Hepatocyte (in vitro differentiated cells): ENCODE measurements at regions not wholly inside any gene's neighbourhood (a gene's known extent, or its start where the extent isn't known, plus 50 kb on each side); places are given as distances from the start of the nearest gene placed in this dataset.
A peak's percentile ranks its signal among the peaks of the same experiment; 100 is the strongest.

Experiments
- DNase-seq: peaks from one replicate; pipeline ENCODE4 v3.0.0-alpha.2; 2016; ENCODE audit warnings: low spot score
- H2AFZ ChIP-seq: fragments of 200-600 bp; sonication (generic); 2 replicates; pipeline ENCODE4 v1.6.0; 2016; ENCODE audit warnings: antibody characterized with exemption, mild to moderate bottlenecking
- H3K27ac ChIP-seq: fragments of 200-600 bp; sonication (generic); 2 replicates; pipeline ENCODE4 v1.5.1; 2016; ENCODE audit warnings: mild to moderate bottlenecking
- H3K27me3 ChIP-seq: fragments of 200-600 bp; sonication (generic); 2 replicates; pipeline ENCODE4 v1.6.1; 2016
- H3K36me3 ChIP-seq: fragments of 200-600 bp; sonication (generic); replicated peaks from 2 replicates; pipeline ENCODE4 v1.5.1; 2016; ENCODE audit warnings: low read depth; ENCODE audit not compliant: insufficient read depth
- H3K4me1 ChIP-seq: fragments of 200-600 bp; sonication (generic); 2 replicates; pipeline ENCODE4 v1.5.1; 2016; ENCODE audit warnings: mild to moderate bottlenecking, moderate library complexity; ENCODE audit not compliant: insufficient read depth
- H3K4me2 ChIP-seq: fragments of 200-600 bp; sonication (generic); 2 replicates; pipeline ENCODE4 v1.6.0; 2016
- H3K4me3 ChIP-seq: fragments of 200-600 bp; sonication (generic); 2 replicates; pipeline ENCODE4 v1.5.1; 2016; ENCODE audit warnings: mild to moderate bottlenecking
- H3K79me2 ChIP-seq: fragments of 200-600 bp; sonication (generic); 2 replicates; pipeline ENCODE4 v1.6.0; 2017; ENCODE audit warnings: mild to moderate bottlenecking
- H3K9me2 ChIP-seq: fragments of 200-600 bp; sonication (generic); replicated peaks from 2 replicates; pipeline ENCODE4 v1.6.0; 2017; ENCODE audit warnings: mild to moderate bottlenecking; ENCODE audit not compliant: insufficient read depth
- H3K9me3 ChIP-seq: fragments of 200-600 bp; sonication (generic); 2 replicates; pipeline ENCODE4 v1.5.1; 2016; ENCODE audit warnings: low read depth, mild to moderate bottlenecking
- H4K20me1 ChIP-seq: fragments of 200-600 bp; sonication (generic); 2 replicates; pipeline ENCODE4 v1.6.0; 2016; ENCODE audit warnings: mild to moderate bottlenecking; ENCODE audit not compliant: insufficient read depth, poor library complexity, severe bottlenecking
- EZH2 ChIP-seq: fragments of 200-600 bp; sonication (generic); IDR thresholded peaks from 2 replicates; pipeline ENCODE4 v1.6.1; 2016; ENCODE audit warnings: antibody characterized with exemption, mild to moderate bottlenecking, borderline replicate concordance
- EZH2phosphoT487 ChIP-seq: fragments of 200-600 bp; sonication (generic); IDR thresholded peaks from one replicate; pipeline ENCODE4 v1.6.1; 2018; ENCODE audit warnings: antibody characterized with exemption, mild to moderate bottlenecking, low read depth, moderate library complexity; ENCODE audit not compliant: unreplicated experiment, severe bottlenecking
- WGBS: methylation state at CpG from one replicate; pipeline ENCODE4 v1.1.6; 2016; ENCODE audit warnings: low lambda C conversion rate; ENCODE audit errors: missing lambda C conversion rate; 5-methylcytosine and 5-hydroxymethylcytosine counted together
- TF ChIP-seq, protein P1 (sequence below): fragments of 200-600 bp; sonication (generic); IDR thresholded peaks from 2 replicates; pipeline ENCODE4 v1.5.1; 2016; ENCODE audit warnings: antibody characterized with exemption, mild to moderate bottlenecking; ENCODE audit not compliant: poor library complexity

DNA sequence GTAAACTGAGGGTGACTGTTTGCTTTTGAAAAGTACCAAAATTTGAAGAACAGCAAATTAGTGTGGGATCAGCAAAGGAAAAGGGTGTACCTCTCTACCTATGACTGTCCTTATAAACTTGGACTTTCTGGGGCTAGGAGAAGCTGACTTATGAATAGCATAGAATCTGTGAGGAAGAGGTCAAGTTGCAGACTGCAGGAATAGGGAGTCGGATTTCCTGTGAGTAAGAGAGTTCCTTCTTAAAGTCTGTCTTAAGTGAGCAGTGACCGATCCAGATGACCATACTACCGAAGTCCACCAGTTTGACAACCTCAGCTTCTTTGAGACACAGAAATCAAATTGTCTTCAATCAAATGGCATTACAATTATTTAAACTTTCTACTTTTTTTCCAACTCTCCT, 708.7 kb downstream of the UTRN start:
- H2AFZ ChIP-seq, result no peak overlapping the region
- H3K9me3 ChIP-seq, result no peaks in the 10 kb centered on the region
- no peaks in the 10 kb centered on the region for H3K9me2 ChIP-seq
- no peaks in the 10 kb centered on the region for H3K27me3 ChIP-seq
- no peak for DNase-seq
- H3K36me3 ChIP-seq, result no peaks in the 10 kb centered on the region
- H3K4me2 ChIP-seq, result no peak overlapping the region
- no peaks in the 10 kb centered on the region for H3K4me1 ChIP-seq
- H4K20me1 ChIP-seq, result no peaks in the 10 kb centered on the region
- H3K27ac ChIP-seq, result no peak overlapping the region
- TF ChIP-seq, protein P1, sequence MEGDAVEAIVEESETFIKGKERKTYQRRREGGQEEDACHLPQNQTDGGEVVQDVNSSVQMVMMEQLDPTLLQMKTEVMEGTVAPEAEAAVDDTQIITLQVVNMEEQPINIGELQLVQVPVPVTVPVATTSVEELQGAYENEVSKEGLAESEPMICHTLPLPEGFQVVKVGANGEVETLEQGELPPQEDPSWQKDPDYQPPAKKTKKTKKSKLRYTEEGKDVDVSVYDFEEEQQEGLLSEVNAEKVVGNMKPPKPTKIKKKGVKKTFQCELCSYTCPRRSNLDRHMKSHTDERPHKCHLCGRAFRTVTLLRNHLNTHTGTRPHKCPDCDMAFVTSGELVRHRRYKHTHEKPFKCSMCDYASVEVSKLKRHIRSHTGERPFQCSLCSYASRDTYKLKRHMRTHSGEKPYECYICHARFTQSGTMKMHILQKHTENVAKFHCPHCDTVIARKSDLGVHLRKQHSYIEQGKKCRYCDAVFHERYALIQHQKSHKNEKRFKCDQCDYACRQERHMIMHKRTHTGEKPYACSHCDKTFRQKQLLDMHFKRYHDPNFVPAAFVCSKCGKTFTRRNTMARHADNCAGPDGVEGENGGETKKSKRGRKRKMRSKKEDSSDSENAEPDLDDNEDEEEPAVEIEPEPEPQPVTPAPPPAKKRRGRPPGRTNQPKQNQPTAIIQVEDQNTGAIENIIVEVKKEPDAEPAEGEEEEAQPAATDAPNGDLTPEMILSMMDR, result no peak
- TF ChIP-seq EZH2 (no peak), EZH2phosphoT487 (no peak)
- 62% methylated on average over 3 of the region's 3 CpGs for WGBS
- H3K4me3 ChIP-seq, result no peak overlapping the region
- H3K79me2 ChIP-seq, result no peaks in the 10 kb centered on the region

DNA sequence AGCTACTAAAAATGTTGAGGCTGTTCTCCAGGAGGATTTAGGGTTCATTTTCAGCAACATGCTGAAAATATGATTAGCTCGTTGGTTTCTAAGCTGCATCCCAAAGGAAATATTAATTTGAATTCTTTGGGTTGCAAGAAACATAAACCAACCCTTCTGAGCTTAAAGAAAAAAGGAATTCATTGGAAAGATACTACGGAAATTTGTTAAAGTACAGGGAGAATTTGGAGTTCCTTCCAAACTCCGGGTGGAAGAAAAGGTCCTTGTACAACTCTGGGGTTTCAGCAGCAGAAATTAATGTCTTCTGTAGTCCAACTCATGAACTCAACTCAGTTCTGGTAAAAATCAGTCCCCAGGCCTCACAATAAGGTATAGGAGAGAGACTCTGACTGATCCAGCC, 712.9 kb downstream of the UTRN start:
- Histone ChIP-seq H3K4me3 (no peak overlapping the region), H3K9me3 (no peaks in the 10 kb centered on the region), H2AFZ (no peak overlapping the region), H3K79me2 (no peaks in the 10 kb centered on the region), H3K4me2 (no peak overlapping the region), H4K20me1 (no peaks in the 10 kb centered on the region), H3K9me2 (no peaks in the 10 kb centered on the region), H3K36me3 (no peaks in the 10 kb centered on the region), H3K27ac (no peak overlapping the region), H3K27me3 (no peaks in the 10 kb centered on the region), H3K4me1 (no peaks in the 10 kb centered on the region)
- WGBS, result 94% methylated on average over 3 of the region's 3 CpGs
- TF ChIP-seq, protein P1, result no peak
- TF ChIP-seq EZH2 (no peak), EZH2phosphoT487 (no peak)
- no peak for DNase-seq

DNA sequence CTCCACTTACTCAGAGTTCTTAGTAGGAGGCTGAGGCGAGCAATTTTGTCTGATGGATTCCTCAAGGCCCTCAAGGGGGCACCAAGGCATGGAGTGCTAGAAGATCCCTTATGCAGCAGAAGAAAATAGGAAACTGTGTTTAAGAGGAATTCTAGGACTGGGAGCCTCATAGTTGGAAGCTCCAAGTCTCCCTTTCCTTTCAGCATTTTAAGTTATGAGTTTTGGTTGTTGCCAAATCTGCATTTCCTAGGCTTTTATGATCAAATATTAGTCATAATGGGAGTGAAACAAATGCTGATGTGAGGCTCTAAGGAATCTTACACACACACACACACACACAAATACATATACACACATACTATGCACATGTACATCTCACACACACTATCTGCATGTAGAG, 714.0 kb downstream of the UTRN start:
- Histone ChIP-seq H3K4me2 (no peak overlapping the region), H3K27me3 (no peaks in the 10 kb centered on the region), H3K36me3 (no peaks in the 10 kb centered on the region), H2AFZ (no peak overlapping the region), H3K4me3 (no peak overlapping the region), H4K20me1 (no peaks in the 10 kb centered on the region), H3K79me2 (no peaks in the 10 kb centered on the region), H3K27ac (no peak overlapping the region), H3K9me3 (no peaks in the 10 kb centered on the region), H3K9me2 (no peaks in the 10 kb centered on the region), H3K4me1 (no peaks in the 10 kb centered on the region)
- no peak for TF ChIP-seq EZH2phosphoT487
- no peak for TF ChIP-seq EZH2
- TF ChIP-seq, protein P1, result no peak
- DNase-seq, result no peak
- 91% methylated on average over 1 of the region's 1 CpG for WGBS

DNA sequence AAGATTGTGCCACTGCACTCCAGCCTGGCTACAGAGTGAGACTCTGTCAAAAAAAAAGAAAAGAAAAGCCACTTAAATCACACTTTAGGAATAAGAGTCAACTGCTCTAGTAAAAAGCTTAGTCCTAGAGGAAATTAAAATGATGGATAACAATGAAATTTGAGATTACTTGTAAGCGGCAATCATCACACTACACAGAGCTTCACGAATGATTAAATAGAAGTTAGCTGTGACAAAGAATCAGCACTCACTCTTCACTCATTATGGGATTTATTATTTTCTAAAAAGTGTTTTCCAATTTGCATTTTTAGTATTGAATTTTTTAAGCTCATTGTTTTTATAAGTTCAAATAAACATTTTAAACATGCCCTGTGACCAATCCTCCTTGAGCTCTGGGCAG, 718.0 kb downstream of the UTRN start:
- no peaks in the 10 kb centered on the region for H3K9me3 ChIP-seq
- peak overlapping the region; percentile 3 for H2AFZ ChIP-seq
- H3K4me3 ChIP-seq, result no peak overlapping the region
- no peak for TF ChIP-seq EZH2
- TF ChIP-seq EZH2phosphoT487, result no peak
- TF ChIP-seq, protein P1, result no peak
- no peak for DNase-seq
- H3K27me3 ChIP-seq, result no peaks in the 10 kb centered on the region
- H3K27ac ChIP-seq, result no peak overlapping the region
- 81% methylated on average over 2 of the region's 2 CpGs for WGBS
- no peaks in the 10 kb centered on the region for H3K79me2 ChIP-seq
- H4K20me1 ChIP-seq, result no peaks in the 10 kb centered on the region
- no peaks in the 10 kb centered on the region for H3K36me3 ChIP-seq
- H3K4me1 ChIP-seq, result no peaks in the 10 kb centered on the region
- H3K9me2 ChIP-seq, result no peaks in the 10 kb centered on the region
- no peak overlapping the region for H3K4me2 ChIP-seq
